Stomach (tissue), 4 donors: ENCODE measurements at regions not wholly inside any gene's neighbourhood (a gene's known extent, or its start where the extent isn't known, plus 50 kb on each side); places are given as distances from the start of the nearest gene placed in this dataset.

Source experiments
- CTCF ChIP-seq, 7 experiments: fragments of 450-650 bp in 4 of 7; fragments of 200-600 bp in 3 of 7; sonication (generic) in 3 of 7; IDR thresholded peaks; one replicate each; pipeline ENCODE4 v1.5.1; 2016 to 2019; ENCODE audit warnings: antibody characterized with exemption in 7 of 7, control low read depth in 2 of 7, mild to moderate bottlenecking in 1 of 7
- POLR2AphosphoS5 ChIP-seq, 3 donors: sonication (generic); formaldehyde crosslinking; IDR thresholded peaks; one replicate each; pipeline ENCODE4 v1.6.1; 2016; ENCODE audit warnings: antibody characterized with exemption in 3 of 3

- TF ChIP-seq POLR2AphosphoS5 (IDR thresholded peaks at IDR 0.05) (no peak), CTCF (IDR thresholded peaks at IDR 0.05) (no peak)
These were observed 145.5 kb downstream of the SMAD6 start for GRCh38 chr15:66847565-66847991.
